Upper lobe of left lung (tissue), 4 donors: ENCODE measurements at regions not wholly inside any gene's neighbourhood (a gene's known extent, or its start where the extent isn't known, plus 50 kb on each side); places are given as distances from the start of the nearest gene placed in this dataset.
"Not testable (repeated sequence)": the region's sequence is repeated elsewhere in the genome, so short reads cannot be mapped to it uniquely, and the experiment has no call there.

Experiments used
- EP300 ChIP-seq, 4 donors: sonication (generic); formaldehyde crosslinking; IDR thresholded peaks; one replicate each; pipeline ENCODE4 v1.5.1; 2017; ENCODE audit warnings: antibody characterized with exemption in 4 of 4, control low read depth in 2 of 4
- POLR2A ChIP-seq, 4 donors: fragments of 450-650 bp; IDR thresholded peaks; one replicate each; pipeline ENCODE4 v1.5.1; 2016 to 2017; ENCODE audit warnings: antibody characterized with exemption in 4 of 4, mild to moderate bottlenecking in 2 of 4
- POLR2AphosphoS5 ChIP-seq, 2 donors: sonication (generic); formaldehyde crosslinking; IDR thresholded peaks; one replicate each; pipeline ENCODE4 v1.5.1; 2017; ENCODE audit warnings: antibody characterized with exemption in 2 of 2
- TF ChIP-seq, protein P1 (sequence below), 6 experiments: fragments of 450-650 bp in 4 of 6; fragments of 200-600 bp in 2 of 6; sonication (generic) in 2 of 6; IDR thresholded peaks; one replicate each; pipeline ENCODE4 v1.5.1; 2016 to 2019; ENCODE audit warnings: antibody characterized with exemption in 6 of 6

DNA sequence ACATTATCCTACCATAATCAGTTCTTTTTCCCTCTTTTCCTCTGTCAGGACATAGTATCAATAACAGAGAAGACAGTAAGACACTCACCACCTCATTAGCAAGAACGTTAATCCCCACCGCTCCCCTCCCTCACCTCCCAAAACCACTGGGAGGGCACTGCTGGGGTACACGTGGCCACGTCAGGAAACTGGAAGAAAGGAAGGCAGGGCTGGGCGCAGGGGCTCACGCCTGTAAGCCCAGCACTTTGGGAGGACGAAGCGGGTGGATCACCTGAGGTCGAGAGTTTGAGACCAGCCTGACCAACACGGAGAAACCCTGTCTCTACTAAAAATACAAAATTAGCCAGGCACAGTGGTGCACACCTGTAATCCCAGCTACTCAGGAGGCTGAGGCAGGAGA, 142.3 kb downstream of the OR4M2 start:
- TF ChIP-seq, protein P1, sequence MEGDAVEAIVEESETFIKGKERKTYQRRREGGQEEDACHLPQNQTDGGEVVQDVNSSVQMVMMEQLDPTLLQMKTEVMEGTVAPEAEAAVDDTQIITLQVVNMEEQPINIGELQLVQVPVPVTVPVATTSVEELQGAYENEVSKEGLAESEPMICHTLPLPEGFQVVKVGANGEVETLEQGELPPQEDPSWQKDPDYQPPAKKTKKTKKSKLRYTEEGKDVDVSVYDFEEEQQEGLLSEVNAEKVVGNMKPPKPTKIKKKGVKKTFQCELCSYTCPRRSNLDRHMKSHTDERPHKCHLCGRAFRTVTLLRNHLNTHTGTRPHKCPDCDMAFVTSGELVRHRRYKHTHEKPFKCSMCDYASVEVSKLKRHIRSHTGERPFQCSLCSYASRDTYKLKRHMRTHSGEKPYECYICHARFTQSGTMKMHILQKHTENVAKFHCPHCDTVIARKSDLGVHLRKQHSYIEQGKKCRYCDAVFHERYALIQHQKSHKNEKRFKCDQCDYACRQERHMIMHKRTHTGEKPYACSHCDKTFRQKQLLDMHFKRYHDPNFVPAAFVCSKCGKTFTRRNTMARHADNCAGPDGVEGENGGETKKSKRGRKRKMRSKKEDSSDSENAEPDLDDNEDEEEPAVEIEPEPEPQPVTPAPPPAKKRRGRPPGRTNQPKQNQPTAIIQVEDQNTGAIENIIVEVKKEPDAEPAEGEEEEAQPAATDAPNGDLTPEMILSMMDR (IDR thresholded peaks at IDR 0.05), result not testable (repeated sequence)
- not testable (repeated sequence) for TF ChIP-seq POLR2A, EP300, POLR2AphosphoS5 (IDR thresholded peaks at IDR 0.05)
